ENCODE measurements at regions not wholly inside any gene's neighbourhood (a gene's known extent, or its start where the extent isn't known, plus 50 kb on each side); places are given as distances from the start of the nearest gene placed in this dataset.

GRCh38 chr9:115285836-115286235, 167.9 kb upstream of the TNC start:
- TF ChIP-seq EZH2 (IDR thresholded peaks at IDR 0.05; ENCODE audit: low read length) (no peak), CTCF (optimal IDR thresholded peaks at IDR 0.05 in 1 of 3, IDR thresholded peaks at IDR 0.05 in 1 of 3, conservative IDR thresholded peaks at IDR 0.05 in 1 of 3; ENCODE audit: extremely low read depth in 1 of 3, insufficient read depth in 2 of 3, low read length in 3 of 3) (no peak)
